ENCODE measurements at regions not wholly inside any gene's neighbourhood (a gene's known extent, or its start where the extent isn't known, plus 50 kb on each side); places are given as distances from the start of the nearest gene placed in this dataset.

DNA sequence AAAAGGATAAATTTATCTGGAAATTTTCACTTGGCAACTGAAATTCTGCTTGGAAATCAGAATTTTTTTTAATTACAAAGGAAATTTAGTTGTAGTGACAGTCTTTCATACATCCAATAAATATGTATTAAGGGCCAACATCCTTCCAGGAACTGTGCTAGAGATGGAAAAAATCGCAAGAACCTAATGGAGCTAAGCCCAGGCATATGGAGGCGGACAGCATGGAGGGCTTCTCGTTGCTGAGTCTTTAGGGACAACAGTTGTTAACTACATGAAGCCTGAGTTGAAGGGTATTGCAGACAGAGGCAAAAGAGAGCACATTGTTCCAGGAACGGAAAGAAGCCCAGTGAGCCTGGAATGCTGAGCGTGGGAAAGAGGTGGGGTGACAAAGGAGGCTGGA is 208.9 kb downstream of the IBTK start:
- TF ChIP-seq, protein P1, sequence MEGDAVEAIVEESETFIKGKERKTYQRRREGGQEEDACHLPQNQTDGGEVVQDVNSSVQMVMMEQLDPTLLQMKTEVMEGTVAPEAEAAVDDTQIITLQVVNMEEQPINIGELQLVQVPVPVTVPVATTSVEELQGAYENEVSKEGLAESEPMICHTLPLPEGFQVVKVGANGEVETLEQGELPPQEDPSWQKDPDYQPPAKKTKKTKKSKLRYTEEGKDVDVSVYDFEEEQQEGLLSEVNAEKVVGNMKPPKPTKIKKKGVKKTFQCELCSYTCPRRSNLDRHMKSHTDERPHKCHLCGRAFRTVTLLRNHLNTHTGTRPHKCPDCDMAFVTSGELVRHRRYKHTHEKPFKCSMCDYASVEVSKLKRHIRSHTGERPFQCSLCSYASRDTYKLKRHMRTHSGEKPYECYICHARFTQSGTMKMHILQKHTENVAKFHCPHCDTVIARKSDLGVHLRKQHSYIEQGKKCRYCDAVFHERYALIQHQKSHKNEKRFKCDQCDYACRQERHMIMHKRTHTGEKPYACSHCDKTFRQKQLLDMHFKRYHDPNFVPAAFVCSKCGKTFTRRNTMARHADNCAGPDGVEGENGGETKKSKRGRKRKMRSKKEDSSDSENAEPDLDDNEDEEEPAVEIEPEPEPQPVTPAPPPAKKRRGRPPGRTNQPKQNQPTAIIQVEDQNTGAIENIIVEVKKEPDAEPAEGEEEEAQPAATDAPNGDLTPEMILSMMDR (IDR thresholded peaks at IDR 0.05; ENCODE audit: insufficient read depth, low read depth, low read length) = no peak
- CTCF ChIA-PET = interaction anchor here (1.6 to 2.7 kb wide), 2 partner anchors 12 to 19 kb away, joined by 4 to 17 read pairs; no protein-coding TSS in a partner anchor
- DNase-seq (ENCODE audit: low read depth) = no peak

GRCh38 chr6:82035526-82035925 is 212.0 kb downstream of the IBTK start:
- Histone ChIP-seq H3K27me3 (ENCODE audit: control insufficient read depth, insufficient read depth, low read length) (no peaks in the 10 kb centered on the region), H3K4me3 (ENCODE audit: low read depth, low read length) (no peak overlapping the region), H3K36me3 (ENCODE audit: control insufficient read depth, insufficient read depth, low read length) (no peaks in the 10 kb centered on the region)
- CTCF ChIA-PET = interaction anchor here (1.0 kb wide), 1 partner anchor 10 kb away, joined by 3 read pairs; no protein-coding TSS in a partner anchor
- TF ChIP-seq, protein P1 (IDR thresholded peaks at IDR 0.05; ENCODE audit: insufficient read depth, low read depth, low read length) = no peak
- no peak for DNase-seq (ENCODE audit: low read depth)
- POLR2A ChIA-PET = no interaction called here

More for the DNA sequence above, 208.9 kb downstream of the IBTK start:
- POLR2A ChIA-PET = no interaction called here
- Histone ChIP-seq H3K36me3 (ENCODE audit: control insufficient read depth, insufficient read depth, low read length) (no peaks in the 10 kb centered on the region), H3K4me3 (ENCODE audit: low read depth, low read length) (no peak overlapping the region), H3K27me3 (ENCODE audit: control insufficient read depth, insufficient read depth, low read length) (no peaks in the 10 kb centered on the region)

GRCh38 chr6:82033631-82034211 is 213.8 kb downstream of the IBTK start:
- ChIA-PET POLR2A (no interaction called here), CTCF (no interaction called here)
- Histone ChIP-seq H3K4me3 (ENCODE audit: low read depth, low read length) (no peak overlapping the region), H3K36me3 (ENCODE audit: control insufficient read depth, insufficient read depth, low read length) (no peaks in the 10 kb centered on the region), H3K27me3 (ENCODE audit: control insufficient read depth, insufficient read depth, low read length) (no peaks in the 10 kb centered on the region)
- TF ChIP-seq, protein P1 (IDR thresholded peaks at IDR 0.05; ENCODE audit: insufficient read depth, low read depth, low read length) = no peak
- no peak for DNase-seq (ENCODE audit: low read depth)

GRCh38 chr6:82032444-82032843 is 215.1 kb downstream of the IBTK start:
- Histone ChIP-seq H3K4me3 (ENCODE audit: low read depth, low read length) (no peak overlapping the region), H3K36me3 (ENCODE audit: control insufficient read depth, insufficient read depth, low read length) (no peaks in the 10 kb centered on the region), H3K27me3 (ENCODE audit: control insufficient read depth, insufficient read depth, low read length) (no peaks in the 10 kb centered on the region)
- TF ChIP-seq, protein P1 (IDR thresholded peaks at IDR 0.05; ENCODE audit: insufficient read depth, low read depth, low read length) = no peak
- no peak for DNase-seq (ENCODE audit: low read depth)
- CTCF ChIA-PET = interaction anchor here (0.7 to 0.9 kb wide), 2 partner anchors 8 to 279 kb away, joined by 3 to 4 read pairs; no protein-coding TSS in a partner anchor
- POLR2A ChIA-PET = no interaction called here

DNA sequence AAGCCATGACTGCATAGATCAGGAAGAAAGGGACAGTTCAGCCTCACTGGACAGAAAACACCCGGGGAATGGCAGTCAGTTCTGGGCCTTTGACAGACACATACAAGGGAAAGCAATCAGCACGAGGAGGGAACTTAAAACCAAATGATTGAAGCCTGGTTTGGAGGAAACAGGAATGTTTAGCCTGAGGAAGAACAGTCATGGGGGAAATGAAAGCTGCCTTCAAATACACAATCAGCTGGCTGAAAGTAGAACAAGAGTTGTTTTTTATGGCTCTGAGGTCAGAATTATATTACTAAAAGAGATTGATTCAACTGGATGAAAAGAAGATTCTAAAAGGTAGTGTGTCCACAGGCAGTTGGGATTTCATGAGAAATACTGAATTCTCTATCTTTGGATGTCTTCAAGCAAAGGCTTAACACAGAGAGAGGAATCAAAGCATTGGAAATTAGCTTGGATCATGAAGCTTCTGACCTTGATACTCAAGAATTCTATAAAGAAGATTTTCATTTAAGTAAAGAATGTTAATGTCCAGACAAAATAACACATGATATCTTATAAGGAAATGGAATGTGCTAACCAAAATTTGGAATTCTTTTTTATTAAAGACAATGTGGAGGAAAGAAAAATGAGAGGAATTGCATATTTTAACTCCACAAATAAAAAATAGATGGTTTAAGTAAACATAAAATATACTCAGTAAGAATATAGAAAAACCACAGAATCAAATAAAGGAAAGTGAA is 216.6 kb downstream of the IBTK start:
- DNase-seq (ENCODE audit: low read depth) = no peak
- TF ChIP-seq, protein P1 (IDR thresholded peaks at IDR 0.05; ENCODE audit: insufficient read depth, low read depth, low read length) = no peak
- Histone ChIP-seq H3K36me3 (ENCODE audit: control insufficient read depth, insufficient read depth, low read length) (no peaks in the 10 kb centered on the region), H3K27me3 (ENCODE audit: control insufficient read depth, insufficient read depth, low read length) (no peaks in the 10 kb centered on the region), H3K4me3 (ENCODE audit: low read depth, low read length) (no peak overlapping the region)
- CTCF ChIA-PET = no interaction called here
- POLR2A ChIA-PET = no interaction called here
